SK-N-SH (cell line): ENCODE measurements at regions not wholly inside any gene's neighbourhood (a gene's known extent, or its start where the extent isn't known, plus 50 kb on each side); places are given as distances from the start of the nearest gene placed in this dataset.

ENCODE experiments used
- CTCF ChIA-PET: fragments of 300-600, 350-600 bp; formaldehyde crosslinking; extraction: SDS; loops from one replicate; lab custom pipeline; 2021; lab: Yijun Ruan, JAX
- POLR2A ChIA-PET: fragments of 350-600 bp; sonication (Branson Sonifier 250); formaldehyde crosslinking; extraction: SDS; loops from one replicate; lab custom pipeline; 2020; ENCODE audit warnings: antibody characterized with exemption, inconsistent platforms; lab: Yijun Ruan, JAX
- DNase-seq: peaks from one replicate; pipeline ENCODE4 v3.0.0; 2012
- H2AFZ ChIP-seq: fragments of 200-600 bp; sonication (generic); 2 replicates; pipeline ENCODE4 v1.8.1; 2016; ENCODE audit warnings: antibody characterized with exemption, mild to moderate bottlenecking, low read depth
- H3F3A ChIP-seq: fragments of 200-600 bp; sonication (generic); replicated peaks from 2 replicates; pipeline ENCODE3; 2016; ENCODE audit warnings: antibody characterized with exemption, mild to moderate bottlenecking; ENCODE audit not compliant: insufficient read depth
- H3K27ac ChIP-seq, 2 experiments: fragments of 200-500 bp in 1 of 2; fragments of 200-600 bp in 1 of 2; sonication (Bioruptor generic) in 1 of 2; sonication (generic), shearing (Covaris generic) in 1 of 2; 2 replicates each; pipeline versions ENCODE4 v1.5.1 to v1.6.1; 2014 to 2016; ENCODE audit warnings: low read depth in 2 of 2, inconsistent platforms in 1 of 2, low read length in 1 of 2, mild to moderate bottlenecking in 1 of 2, mixed read lengths in 1 of 2
- H3K27me3 ChIP-seq: fragments of 200-600 bp; sonication (generic), shearing (Covaris generic); 2 replicates; pipeline ENCODE4 v1.6.1; 2016; ENCODE audit warnings: mixed run types; ENCODE audit not compliant: insufficient read depth
- H3K36me3 ChIP-seq, 2 experiments: fragments of 200-500 bp in 1 of 2; fragments of 200-600 bp in 1 of 2; sonication (Bioruptor generic) in 1 of 2; sonication (generic) in 1 of 2; replicated peaks in 1 of 2; 2 replicates each; pipeline versions ENCODE3 to v1.5.1; 2014 to 2016; ENCODE audit warnings: low read length in 1 of 2, mild to moderate bottlenecking in 1 of 2; ENCODE audit not compliant: insufficient read depth in 2 of 2, control insufficient read depth in 1 of 2
- H3K4me1 ChIP-seq, 2 experiments: fragments of 200-500 bp in 1 of 2; fragments of 200-600 bp in 1 of 2; sonication (Bioruptor generic) in 1 of 2; sonication (generic), shearing (Covaris generic) in 1 of 2; 2 replicates each; pipeline versions ENCODE4 v1.5.1 to v1.6.1; 2014 to 2016; ENCODE audit warnings: low read depth in 1 of 2, low read length in 1 of 2, mixed run types in 1 of 2; ENCODE audit not compliant: insufficient read depth in 2 of 2, control insufficient read depth in 1 of 2
- H3K4me2 ChIP-seq: fragments of 200-600 bp; sonication (generic), shearing (Covaris generic); 2 replicates; pipeline ENCODE4 v1.6.1; 2017; ENCODE audit warnings: mixed run types
- H3K4me3 ChIP-seq, 2 experiments: fragments of 200-500 bp in 1 of 2; fragments of 200-600 bp in 1 of 2; sonication (Bioruptor generic) in 1 of 2; sonication (generic), shearing (Covaris generic) in 1 of 2; 2 replicates each; pipeline versions ENCODE4 v1.5.1 to v1.8.1; 2014 to 2016; ENCODE audit warnings: low read depth in 2 of 2, inconsistent platforms in 1 of 2, low read length in 1 of 2, mild to moderate bottlenecking in 1 of 2, mixed read lengths in 1 of 2, moderate library complexity in 1 of 2
- H3K79me2 ChIP-seq: fragments of 200-600 bp; sonication (generic); 2 replicates; pipeline ENCODE4 v1.8.1; 2017; ENCODE audit warnings: mild to moderate bottlenecking; ENCODE audit not compliant: insufficient read depth
- H3K9ac ChIP-seq: fragments of 200-600 bp; sonication (generic); 2 replicates; pipeline ENCODE4 v1.6.1; 2017; ENCODE audit warnings: mixed run types
- H3K9me2 ChIP-seq: fragments of 200-600 bp; sonication (generic); 2 replicates; pipeline ENCODE4 v1.6.1; 2017; ENCODE audit warnings: mixed run types
- H3K9me3 ChIP-seq: fragments of 200-600 bp; sonication (generic); 2 replicates; pipeline ENCODE4 v1.6.1; 2017; ENCODE audit warnings: mixed run types, mild to moderate bottlenecking, moderate library complexity
- H4K20me1 ChIP-seq: fragments of 200-600 bp; sonication (generic); 2 replicates; pipeline ENCODE4 v1.6.1; 2017; ENCODE audit warnings: mild to moderate bottlenecking, mixed run types; ENCODE audit not compliant: insufficient read depth
- ELF1 ChIP-seq: IDR thresholded peaks from 2 replicates; pipeline ENCODE4 v1.4.0; 2012
- EP300 ChIP-seq, 2 experiments: IDR thresholded peaks; 2 replicates each; pipeline versions ENCODE4 v1.4.0 to v1.6.1; 2012; ENCODE audit warnings: borderline replicate concordance in 1 of 2, low read depth in 1 of 2, low read length in 1 of 2
- FOXM1 ChIP-seq: IDR thresholded peaks from 2 replicates; pipeline ENCODE4 v1.4.0; 2012; ENCODE audit warnings: low read depth, mild to moderate bottlenecking
- GATA2 ChIP-seq: sonication (generic); formaldehyde crosslinking; IDR thresholded peaks from 2 replicates; pipeline ENCODE4 v1.5.0; 2020; ENCODE audit warnings: mild to moderate bottlenecking, missing genetic modification reagents
- JUND ChIP-seq: IDR thresholded peaks from 2 replicates; pipeline ENCODE4 v1.4.0; 2012
- MAX ChIP-seq: IDR thresholded peaks from 2 replicates; pipeline ENCODE4 v1.4.0; 2012; ENCODE audit warnings: low read depth
- MEF2A ChIP-seq: IDR thresholded peaks from 2 replicates; pipeline ENCODE4 v1.4.0; 2012; ENCODE audit warnings: low read depth, borderline replicate concordance
- NRF1 ChIP-seq: IDR thresholded peaks from 2 replicates; pipeline ENCODE4 v1.6.1; 2012; ENCODE audit warnings: low read depth, mild to moderate bottlenecking, low read length
- POLR2AphosphoS5 ChIP-seq: IDR thresholded peaks from 2 replicates; pipeline ENCODE4 v1.6.1; 2012; ENCODE audit warnings: low read depth, low read length
- RAD21 ChIP-seq: IDR thresholded peaks from 2 replicates; pipeline ENCODE4 v1.6.1; 2012; ENCODE audit warnings: mild to moderate bottlenecking, low read length
- REST ChIP-seq: IDR thresholded peaks from 2 replicates; pipeline ENCODE4 v1.6.1; 2012; ENCODE audit warnings: mild to moderate bottlenecking, low read depth, low read length, moderate library complexity
- RXRA ChIP-seq: IDR thresholded peaks from 2 replicates; pipeline ENCODE4 v1.4.0; 2012; ENCODE audit warnings: low read depth, mild to moderate bottlenecking, borderline replicate concordance
- SIN3A ChIP-seq: IDR thresholded peaks from 2 replicates; pipeline ENCODE4 v1.6.1; 2012; ENCODE audit warnings: low read depth, mild to moderate bottlenecking, low read length, moderate library complexity, borderline replicate concordance
- SMC3 ChIP-seq: IDR thresholded peaks from 2 replicates; pipeline ENCODE4 v1.6.1; 2012; ENCODE audit warnings: low read depth, low read length, improper control_type of control experiment
- TAF1 ChIP-seq: IDR thresholded peaks from 2 replicates; pipeline ENCODE4 v1.6.1; 2012; ENCODE audit warnings: low read depth, mild to moderate bottlenecking, low read length, moderate library complexity, borderline replicate concordance
- USF1 ChIP-seq: IDR thresholded peaks from 2 replicates; pipeline ENCODE4 v1.4.0; 2012; ENCODE audit warnings: low read depth, borderline replicate concordance
- YY1 ChIP-seq: IDR thresholded peaks from 2 replicates; pipeline ENCODE4 v1.4.0; 2012; ENCODE audit warnings: low read depth, mild to moderate bottlenecking
- ZBTB33 ChIP-seq: IDR thresholded peaks from 2 replicates; pipeline ENCODE4 v1.4.0; 2012; ENCODE audit warnings: low read depth, borderline replicate concordance
- WGBS: methylation state at CpG from one replicate; pipeline ENCODE4 v1.1.6; 2017; ENCODE audit warnings: low lambda C conversion rate; 5-methylcytosine and 5-hydroxymethylcytosine counted together
- TF ChIP-seq, protein P1 (sequence below): fragments of 150-350 bp; IDR thresholded peaks from 2 replicates; pipeline ENCODE4 v1.6.1; 2017; ENCODE audit warnings: antibody characterized with exemption, low read length, low read depth, borderline replicate concordance

DNA sequence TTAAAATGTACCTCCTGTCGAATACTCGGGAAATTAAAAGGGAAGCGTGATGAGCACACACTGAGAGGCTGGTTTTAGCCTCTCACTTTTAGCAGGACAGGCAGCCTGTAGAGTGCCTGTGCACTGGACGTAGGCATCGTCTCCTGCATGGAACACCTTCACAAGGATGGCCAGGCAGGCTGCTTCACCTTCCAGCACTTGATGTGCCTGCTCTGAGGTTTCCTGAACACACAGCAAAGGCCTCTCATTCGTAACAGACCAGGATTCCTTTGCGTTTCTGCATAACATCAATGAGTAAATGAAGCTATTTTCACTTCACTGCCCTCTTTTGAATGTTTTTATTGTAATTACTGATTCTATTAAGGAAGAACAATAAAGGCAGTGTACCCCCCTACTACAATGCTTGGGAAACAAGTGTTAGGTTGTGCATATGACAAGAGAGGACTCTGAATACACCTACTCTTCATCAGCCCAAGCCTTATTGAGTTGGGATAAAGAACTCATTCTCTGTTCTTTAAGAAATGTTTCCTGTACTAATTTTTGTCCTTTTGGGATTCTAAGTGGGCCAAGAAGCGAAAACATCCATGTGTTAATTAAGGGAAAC lies 1077.6 kb upstream of the FOXG1 start:
- Histone ChIP-seq H2AFZ (no peak overlapping the region), H3K79me2 (no peaks in the 10 kb centered on the region), H3K9me3 (no peaks in the 10 kb centered on the region), H3F3A (no peaks in the 10 kb centered on the region), H3K9me2 (no peaks in the 10 kb centered on the region), H3K36me3 (no peaks in the 10 kb centered on the region), H3K4me1 (no peaks in the 10 kb centered on the region), H4K20me1 (no peaks in the 10 kb centered on the region), H3K4me3 (no peak overlapping the region), H3K4me2 (0 out of 2 replicates have a peak overlapping the region, but pooled peaks have one; percentile 24), H3K27me3 (no peaks in the 10 kb centered on the region), H3K27ac (no peak overlapping the region), H3K9ac (no peak overlapping the region)
- 13% methylated on average over 8 of the region's 8 CpGs for WGBS
- TF ChIP-seq, protein P1, sequence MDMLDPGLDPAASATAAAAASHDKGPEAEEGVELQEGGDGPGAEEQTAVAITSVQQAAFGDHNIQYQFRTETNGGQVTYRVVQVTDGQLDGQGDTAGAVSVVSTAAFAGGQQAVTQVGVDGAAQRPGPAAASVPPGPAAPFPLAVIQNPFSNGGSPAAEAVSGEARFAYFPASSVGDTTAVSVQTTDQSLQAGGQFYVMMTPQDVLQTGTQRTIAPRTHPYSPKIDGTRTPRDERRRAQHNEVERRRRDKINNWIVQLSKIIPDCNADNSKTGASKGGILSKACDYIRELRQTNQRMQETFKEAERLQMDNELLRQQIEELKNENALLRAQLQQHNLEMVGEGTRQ: no peak
- TF ChIP-seq JUND (no peak), POLR2AphosphoS5 (no peak), NRF1 (no peak), USF1 (no peak)
- CTCF ChIA-PET: no interaction called here
- no peak for DNase-seq
- POLR2A ChIA-PET: no interaction called here

GRCh38 chr14:27712364-27712763 lies 1054.2 kb upstream of the FOXG1 start:
- no peaks in the 10 kb centered on the region for H3K27me3 ChIP-seq
- no peak overlapping the region for H3K4me3 ChIP-seq
- no peaks in the 10 kb centered on the region for H3F3A ChIP-seq
- no peaks in the 10 kb centered on the region for H3K4me1 ChIP-seq
- no peak overlapping the region for H3K27ac ChIP-seq
- H3K9ac ChIP-seq: no peak overlapping the region
- H3K36me3 ChIP-seq: no peaks in the 10 kb centered on the region
- H4K20me1 ChIP-seq: no peaks in the 10 kb centered on the region
- H3K79me2 ChIP-seq: no peaks in the 10 kb centered on the region
- TF ChIP-seq EP300 (IDR thresholded peaks at IDR 0.05; ENCODE audit: borderline replicate concordance in 1 of 2, low read depth in 1 of 2, low read length in 1 of 2): no peak
- no peak for TF ChIP-seq YY1
- no peak for TF ChIP-seq GATA2 (CRISPR knock-in tag)
- no peak for TF ChIP-seq FOXM1
- no peak for TF ChIP-seq REST
- TF ChIP-seq MAX: no peak
- TF ChIP-seq RXRA: no peak
- TF ChIP-seq TAF1: no peak
- no peak for TF ChIP-seq MEF2A
- no peak for TF ChIP-seq SMC3
- TF ChIP-seq USF1: no peak
- TF ChIP-seq NRF1: no peak
- TF ChIP-seq SIN3A: no peak
- TF ChIP-seq ELF1: no peak
- TF ChIP-seq RAD21: no peak
- TF ChIP-seq ZBTB33: no peak
- ChIA-PET CTCF (no interaction called here), POLR2A (no interaction called here)
- H2AFZ ChIP-seq: no peak overlapping the region
- WGBS: 15% methylated on average over 2 of the region's 2 CpGs
- no peak overlapping the region for H3K4me2 ChIP-seq
- no peak for DNase-seq
- no peaks in the 10 kb centered on the region for H3K9me3 ChIP-seq
- no peaks in the 10 kb centered on the region for H3K9me2 ChIP-seq
